LNCAP (cell line): ENCODE measurements at regions not wholly inside any gene's neighbourhood (a gene's known extent, or its start where the extent isn't known, plus 50 kb on each side); places are given as distances from the start of the nearest gene placed in this dataset.

Source experiments
- TF ChIP-seq, protein P1 (sequence below): fragments of 450-650 bp; IDR thresholded peaks from 2 replicates; pipeline ENCODE4 v1.5.1; 2017; ENCODE audit warnings: mild to moderate bottlenecking

GRCh38 chrX:57741107-57741506, 61.0 kb upstream of the NLRP2B start:
- TF ChIP-seq, protein P1, sequence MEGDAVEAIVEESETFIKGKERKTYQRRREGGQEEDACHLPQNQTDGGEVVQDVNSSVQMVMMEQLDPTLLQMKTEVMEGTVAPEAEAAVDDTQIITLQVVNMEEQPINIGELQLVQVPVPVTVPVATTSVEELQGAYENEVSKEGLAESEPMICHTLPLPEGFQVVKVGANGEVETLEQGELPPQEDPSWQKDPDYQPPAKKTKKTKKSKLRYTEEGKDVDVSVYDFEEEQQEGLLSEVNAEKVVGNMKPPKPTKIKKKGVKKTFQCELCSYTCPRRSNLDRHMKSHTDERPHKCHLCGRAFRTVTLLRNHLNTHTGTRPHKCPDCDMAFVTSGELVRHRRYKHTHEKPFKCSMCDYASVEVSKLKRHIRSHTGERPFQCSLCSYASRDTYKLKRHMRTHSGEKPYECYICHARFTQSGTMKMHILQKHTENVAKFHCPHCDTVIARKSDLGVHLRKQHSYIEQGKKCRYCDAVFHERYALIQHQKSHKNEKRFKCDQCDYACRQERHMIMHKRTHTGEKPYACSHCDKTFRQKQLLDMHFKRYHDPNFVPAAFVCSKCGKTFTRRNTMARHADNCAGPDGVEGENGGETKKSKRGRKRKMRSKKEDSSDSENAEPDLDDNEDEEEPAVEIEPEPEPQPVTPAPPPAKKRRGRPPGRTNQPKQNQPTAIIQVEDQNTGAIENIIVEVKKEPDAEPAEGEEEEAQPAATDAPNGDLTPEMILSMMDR, result no peak

- TF ChIP-seq, protein P1, result no peak
These were observed 57.8 kb upstream of the NLRP2B start for GRCh38 chrX:57737881-57738280.
